NCI-H146 treated with DMSO at 0.1 percent for 48 hours (cell line): ENCODE measurements at regions not wholly inside any gene's neighbourhood (a gene's known extent, or its start where the extent isn't known, plus 50 kb on each side); places are given as distances from the start of the nearest gene placed in this dataset.
"Not testable (repeated sequence)": the region's sequence is repeated elsewhere in the genome, so short reads cannot be mapped to it uniquely, and the experiment has no call there.

Experiments
- DNase-seq: peaks from one replicate; lab custom pipeline; 2025; ENCODE audit not compliant: unreplicated experiment; lab: John Stamatoyannopoulos, UW

GRCh38 chrX:138264095-138264494 is 447.4 kb downstream of the FGF13 start:
- not testable (repeated sequence) for DNase-seq

- DNase-seq, result no peak
Observed at GRCh38 chrX:138270931-138271330, 440.6 kb downstream of the FGF13 start.

DNA sequence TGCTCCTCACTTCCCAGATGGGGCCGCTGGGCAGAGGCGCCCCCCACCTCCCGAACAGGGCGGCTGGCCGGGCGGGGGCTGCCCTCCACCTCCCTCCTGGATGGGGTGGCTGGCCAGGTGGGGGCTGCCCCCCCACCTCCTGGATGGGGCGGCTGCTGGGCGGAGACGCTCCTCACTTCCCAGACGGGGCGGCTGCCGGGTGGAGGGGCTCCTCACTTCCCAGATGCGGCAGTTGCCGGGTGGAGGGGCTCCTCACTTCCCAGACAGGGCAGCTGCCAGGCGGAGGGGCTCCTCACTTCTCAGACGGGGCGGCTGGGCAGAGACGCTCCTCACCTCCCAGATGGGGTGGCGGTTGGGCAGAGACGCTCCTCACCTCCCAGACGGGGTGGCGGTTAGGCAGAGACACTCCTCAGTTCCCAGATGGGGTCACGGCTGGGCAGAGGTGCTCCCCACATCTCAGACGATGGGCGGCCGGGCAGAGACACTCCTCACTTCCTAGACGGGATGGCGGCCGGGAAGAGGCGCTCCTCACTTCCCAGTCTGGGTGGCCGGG is 428.8 kb downstream of the FGF13 start:
- DNase-seq, result not testable (repeated sequence)

- DNase-seq, result no peak
Observed at GRCh38 chrX:138287205-138287877, 424.2 kb downstream of the FGF13 start.

DNA sequence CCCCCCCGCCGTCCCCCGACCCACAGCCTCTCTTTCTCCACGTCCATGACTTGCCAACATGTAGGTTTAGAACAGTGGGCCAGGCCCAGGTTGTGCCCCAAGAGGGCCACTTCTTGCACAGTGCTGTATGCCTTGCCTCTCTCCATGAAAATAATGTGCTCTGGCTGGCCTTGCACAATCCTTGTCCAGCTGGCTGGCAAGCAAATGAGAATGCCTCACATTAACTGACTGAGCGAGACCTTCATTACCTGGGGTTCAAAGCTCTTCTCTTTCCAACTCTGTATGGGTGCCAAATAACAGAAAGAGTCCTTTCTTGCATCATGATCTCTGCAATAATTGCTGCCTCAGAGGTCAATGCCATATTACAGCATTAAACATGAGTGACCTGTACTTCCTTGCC is 416.6 kb downstream of the FGF13 start:
- DNase-seq, result no peak

DNA sequence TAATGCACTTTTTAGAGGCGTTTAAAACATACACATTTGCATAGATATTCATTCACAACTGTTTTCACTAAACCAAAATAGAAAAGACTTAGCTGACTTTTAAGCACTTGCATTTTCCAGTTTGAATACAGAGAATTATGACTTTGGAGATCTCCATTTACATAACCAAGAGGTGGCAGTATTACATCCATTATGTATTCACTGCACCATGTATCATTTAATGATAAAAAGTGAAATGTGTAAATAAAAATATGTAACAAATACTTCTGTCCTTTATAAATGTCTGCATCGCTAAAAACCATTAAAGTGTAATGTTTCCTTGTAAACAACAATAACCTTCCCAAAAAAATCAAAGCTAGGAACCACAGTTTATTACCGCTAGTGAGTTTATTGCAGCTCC is 413.2 kb downstream of the FGF13 start:
- DNase-seq, result no peak

DNA sequence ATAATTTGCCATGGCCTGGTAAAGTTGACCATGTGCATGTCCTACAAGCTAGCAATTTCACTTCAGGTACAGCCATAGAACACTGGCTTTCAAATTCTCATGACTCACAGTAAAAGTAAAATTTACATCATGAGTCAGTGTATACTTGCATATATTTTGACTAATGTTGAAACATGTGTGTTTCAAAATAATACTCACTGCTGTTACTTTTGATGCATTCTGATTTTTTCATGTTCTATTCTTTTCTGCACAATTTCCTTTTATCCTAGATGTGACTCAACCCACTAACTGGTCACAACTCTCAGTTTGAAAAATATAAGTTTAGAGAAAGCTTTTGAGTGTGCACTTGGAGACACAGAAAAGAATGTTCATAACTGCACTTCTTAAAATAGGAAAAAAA is 365.7 kb downstream of the FGF13 start:
- no peak for DNase-seq

DNA sequence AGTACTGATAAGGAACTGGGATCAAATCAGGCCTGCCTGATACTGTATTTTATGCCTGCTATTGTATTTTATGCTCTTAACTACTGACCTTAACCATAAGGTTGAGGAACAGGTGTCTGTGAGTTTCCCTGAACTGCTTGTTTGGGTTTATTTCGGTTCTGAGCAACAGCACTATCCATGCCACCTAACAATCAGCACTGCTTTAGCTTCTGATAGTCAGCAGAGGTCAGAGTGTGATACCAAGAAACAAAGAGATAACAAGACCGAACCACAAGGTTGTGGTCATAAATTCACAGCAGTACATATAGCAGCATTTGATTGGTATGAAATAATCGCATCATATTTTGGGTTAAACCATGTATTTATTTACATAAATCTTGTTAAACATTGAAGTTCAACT is 362.2 kb downstream of the FGF13 start:
- DNase-seq, result no peak

DNA sequence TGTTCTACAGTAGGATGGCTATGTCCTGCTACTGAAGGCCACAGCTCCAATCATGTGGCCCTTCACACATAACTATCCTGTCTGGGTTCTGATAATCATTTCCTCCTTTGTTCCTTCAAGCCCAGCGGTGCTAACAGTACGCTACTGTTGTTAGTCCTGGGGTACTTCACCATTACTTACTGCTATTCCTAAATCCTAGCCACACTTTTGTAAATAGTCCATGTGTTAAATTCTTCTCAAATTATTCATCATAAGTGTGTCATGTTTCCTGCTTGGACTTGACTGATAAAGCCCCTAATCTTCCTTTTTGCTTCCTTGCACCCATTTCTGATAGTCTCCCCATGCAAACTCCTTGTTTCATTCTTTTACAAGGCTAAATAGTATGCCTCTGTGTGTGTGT is 332.6 kb downstream of the FGF13 start:
- DNase-seq, result no peak

GRCh38 chrX:138408101-138408500 is 303.4 kb downstream of the FGF13 start:
- no peak for DNase-seq

DNA sequence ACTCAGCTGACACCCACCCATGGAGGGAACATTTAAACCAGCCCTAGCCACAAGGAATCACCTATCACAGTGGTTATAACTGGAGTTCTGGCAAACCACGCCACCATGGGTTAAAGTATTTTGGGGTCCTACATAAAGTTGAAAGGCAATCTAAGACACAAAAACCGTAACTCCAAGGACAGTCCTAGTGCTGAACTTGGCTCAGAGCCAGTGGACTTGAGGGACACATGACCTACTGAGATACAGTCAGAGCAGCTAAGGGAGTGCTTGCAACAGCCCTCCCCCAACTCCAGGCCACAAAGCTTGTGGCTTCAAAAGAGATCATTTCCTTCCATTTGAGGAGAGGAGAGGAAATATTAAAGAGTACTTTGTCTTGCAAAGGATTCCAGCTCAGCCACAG is 300.5 kb downstream of the FGF13 start:
- DNase-seq, result no peak
